GM18868 (cell line): ENCODE measurements at regions not wholly inside any gene's neighbourhood (a gene's known extent, or its start where the extent isn't known, plus 50 kb on each side); places are given as distances from the start of the nearest gene placed in this dataset.
"Not testable (repeated sequence)": the region's sequence is repeated elsewhere in the genome, so short reads cannot be mapped to it uniquely, and the experiment has no call there.

Source experiments
- ATAC-seq: cut with Tn5 transposase; IDR thresholded peaks from one replicate; pipeline ENCODE4 v1.9.1; 2021; ENCODE audit warnings: mild to moderate bottlenecking, moderate library complexity; ENCODE audit not compliant: unreplicated experiment

DNA sequence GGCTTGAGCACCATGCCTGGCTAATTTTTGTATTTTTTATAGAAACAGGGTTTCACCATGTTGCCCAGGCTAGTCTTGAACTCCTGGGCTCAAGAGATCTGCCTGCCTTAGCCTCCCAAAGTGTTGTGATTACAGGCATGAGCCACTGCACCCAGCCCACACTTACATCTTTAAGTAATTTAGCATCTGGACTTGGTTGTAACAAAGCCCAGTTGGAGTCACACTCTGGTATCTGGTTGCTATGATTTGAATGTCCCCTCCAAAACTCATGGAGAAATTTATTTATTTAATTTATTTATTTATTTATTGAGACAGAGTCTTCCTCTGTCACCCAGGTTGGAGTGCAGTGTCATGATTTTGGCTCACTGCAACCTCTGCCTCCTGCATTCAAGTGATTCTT is 52.7 kb upstream of the TSC22D1 start:
- not testable (repeated sequence) for ATAC-seq

DNA sequence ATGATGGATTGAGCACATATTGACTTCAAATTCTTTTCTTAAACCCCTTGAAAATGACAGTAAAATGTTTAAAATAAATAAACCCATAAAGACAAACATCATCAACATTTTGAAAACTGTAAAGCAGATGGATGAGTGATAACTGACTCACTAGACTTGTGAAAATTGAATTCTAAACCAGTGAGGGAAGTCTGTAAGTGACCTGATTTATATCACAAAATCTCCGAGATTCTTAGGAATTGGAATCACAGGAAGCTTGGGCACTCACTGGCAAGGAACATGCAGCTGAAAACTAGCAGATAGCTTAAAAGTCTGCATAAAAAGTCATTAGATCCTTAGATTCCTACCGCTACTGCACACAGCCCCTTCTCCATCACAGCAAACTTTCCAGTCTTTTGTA is 51.3 kb upstream of the TSC22D1 start:
- ATAC-seq = no peak

DNA sequence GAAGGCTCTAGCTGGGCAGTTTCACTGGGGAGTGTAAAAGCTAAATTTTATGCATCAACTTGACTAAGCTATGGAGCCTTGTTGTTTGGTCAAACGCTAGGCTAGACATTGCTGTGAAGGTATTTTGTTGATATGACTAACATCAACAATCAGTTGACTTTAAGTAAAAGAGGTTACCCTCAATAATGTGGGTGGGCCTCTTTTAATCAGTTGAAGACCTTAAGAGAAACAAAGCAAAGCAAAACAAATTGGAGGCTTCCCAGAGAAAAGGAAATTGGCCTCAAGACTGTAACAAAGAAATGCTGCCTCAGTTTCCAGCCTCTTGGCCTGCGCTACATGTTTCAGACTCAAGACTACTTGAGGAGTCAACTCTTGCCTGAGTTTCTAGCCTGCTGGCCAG is 50.0 kb upstream of the TSC22D1 start:
- ATAC-seq = no peak
